ENCODE measurements at regions not wholly inside any gene's neighbourhood (a gene's known extent, or its start where the extent isn't known, plus 50 kb on each side); places are given as distances from the start of the nearest gene placed in this dataset.

DNA sequence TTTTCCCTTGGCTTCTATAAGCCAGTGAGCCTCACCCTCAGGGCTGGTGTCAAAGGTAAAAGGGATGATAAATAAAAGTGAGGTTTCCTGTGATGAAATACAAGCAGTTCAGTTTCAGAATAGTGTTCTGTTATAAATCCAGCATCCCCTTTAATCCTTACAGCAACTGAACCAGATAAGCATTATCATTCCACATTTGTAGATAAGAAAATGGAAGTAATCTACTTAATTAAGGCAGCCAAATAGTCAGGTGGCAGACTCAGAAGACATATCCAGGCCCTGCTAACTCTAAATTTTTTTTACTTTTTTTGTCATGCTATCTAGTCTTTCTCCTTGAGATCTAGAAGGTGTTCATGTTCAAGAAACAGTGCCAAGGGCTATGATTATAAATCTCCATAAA, 99.4 kb upstream of the SOX21 start:
- TF ChIP-seq CTCF (IDR thresholded peaks at IDR 0.05) = no peak
- TF ChIP-seq REST (IDR thresholded peaks at IDR 0.05; ENCODE audit: insufficient read depth in 1 of 2, low read depth in 2 of 2, low read length in 1 of 2) = no peak
- TF ChIP-seq SIN3A (IDR thresholded peaks at IDR 0.05; ENCODE audit: borderline replicate concordance, insufficient read depth, low read depth, low read length) = no peak

Measured in Panc1 (cell line).